GM12892 (cell line): ENCODE measurements at regions not wholly inside any gene's neighbourhood (a gene's known extent, or its start where the extent isn't known, plus 50 kb on each side); places are given as distances from the start of the nearest gene placed in this dataset.

Experiments
- POLR2A ChIP-seq: IDR thresholded peaks from 2 replicates; pipeline ENCODE4 v1.6.1; 2011; ENCODE audit warnings: low read depth, low read length, control low read depth
- POLR2AphosphoS5 ChIP-seq: IDR thresholded peaks from 2 replicates; pipeline ENCODE4 v1.6.1; 2011; ENCODE audit warnings: low read depth, low read length, control low read depth

- TF ChIP-seq POLR2A: no peak
- no peak for TF ChIP-seq POLR2AphosphoS5
Observed at GRCh38 chr1:222325506-222325905, 222.4 kb downstream of the HHIPL2 start.
